Fibroblast of lung (primary cell): ENCODE measurements at regions not wholly inside any gene's neighbourhood (a gene's known extent, or its start where the extent isn't known, plus 50 kb on each side); places are given as distances from the start of the nearest gene placed in this dataset.

Source experiments
- EZH2 ChIP-seq: IDR thresholded peaks from 2 replicates; pipeline ENCODE4 v1.5.1; 2012; ENCODE audit warnings: low read length, control low read depth, mild to moderate bottlenecking; ENCODE audit errors: missing control alignments
- TF ChIP-seq, protein P1 (sequence below), 2 donors: IDR thresholded peaks in 1 of 2; conservative IDR thresholded peaks in 1 of 2; 1 replicate in 1 of 2; 2 replicates in 1 of 2; pipeline ENCODE4 v1.5.1; 2011 to 2012; ENCODE audit warnings: low read length in 2 of 2, control low read depth in 1 of 2, inconsistent platforms in 1 of 2, low read depth in 1 of 2, mild to moderate bottlenecking in 1 of 2

DNA sequence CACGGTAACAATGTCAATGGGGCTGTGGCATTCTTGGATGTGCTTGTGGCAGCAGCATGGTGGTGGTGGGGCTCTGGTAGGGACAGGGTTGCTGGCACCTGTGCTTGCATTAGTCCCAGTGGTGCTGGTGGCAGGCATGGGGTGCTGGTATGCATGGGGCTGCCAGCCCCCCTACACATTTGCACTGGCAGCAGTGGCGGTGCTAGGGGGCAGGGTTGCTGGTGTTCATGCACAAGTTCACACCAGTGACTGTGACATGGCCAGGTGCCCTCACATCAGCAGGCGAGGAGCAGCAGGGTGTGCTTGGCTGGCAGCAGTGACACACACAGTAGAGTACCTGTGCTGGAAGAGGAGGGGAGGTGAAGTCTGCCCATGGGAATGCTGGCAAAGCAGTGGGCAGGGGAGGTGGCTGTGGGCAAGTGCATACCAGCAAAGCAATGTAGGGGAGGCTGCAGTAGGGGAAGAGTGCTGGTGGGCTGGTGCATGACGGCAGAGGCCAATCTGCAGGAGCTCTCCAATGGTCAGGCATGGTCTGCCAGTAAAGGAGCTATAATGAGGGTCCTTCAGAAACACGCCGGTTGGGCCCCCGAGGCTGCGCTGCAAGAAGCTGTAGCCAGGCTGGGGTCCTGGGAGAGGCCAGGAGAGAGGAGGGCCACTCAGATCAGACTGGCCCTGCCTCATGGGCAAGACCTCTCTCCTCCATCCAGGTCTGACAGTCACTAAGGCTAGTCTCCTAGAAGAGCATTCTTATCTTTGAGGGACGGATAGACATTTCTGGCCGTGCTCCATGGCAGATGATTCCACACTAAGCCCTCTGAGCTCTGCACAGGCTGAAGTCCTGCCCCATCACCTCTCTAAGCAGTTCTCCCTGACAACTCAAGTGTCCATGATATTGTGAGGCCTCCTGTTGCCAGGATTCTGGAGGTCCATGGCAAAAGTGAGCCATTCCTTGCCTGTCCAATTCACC lies 406.4 kb downstream of the SEMA3D start:
- TF ChIP-seq, protein P1, sequence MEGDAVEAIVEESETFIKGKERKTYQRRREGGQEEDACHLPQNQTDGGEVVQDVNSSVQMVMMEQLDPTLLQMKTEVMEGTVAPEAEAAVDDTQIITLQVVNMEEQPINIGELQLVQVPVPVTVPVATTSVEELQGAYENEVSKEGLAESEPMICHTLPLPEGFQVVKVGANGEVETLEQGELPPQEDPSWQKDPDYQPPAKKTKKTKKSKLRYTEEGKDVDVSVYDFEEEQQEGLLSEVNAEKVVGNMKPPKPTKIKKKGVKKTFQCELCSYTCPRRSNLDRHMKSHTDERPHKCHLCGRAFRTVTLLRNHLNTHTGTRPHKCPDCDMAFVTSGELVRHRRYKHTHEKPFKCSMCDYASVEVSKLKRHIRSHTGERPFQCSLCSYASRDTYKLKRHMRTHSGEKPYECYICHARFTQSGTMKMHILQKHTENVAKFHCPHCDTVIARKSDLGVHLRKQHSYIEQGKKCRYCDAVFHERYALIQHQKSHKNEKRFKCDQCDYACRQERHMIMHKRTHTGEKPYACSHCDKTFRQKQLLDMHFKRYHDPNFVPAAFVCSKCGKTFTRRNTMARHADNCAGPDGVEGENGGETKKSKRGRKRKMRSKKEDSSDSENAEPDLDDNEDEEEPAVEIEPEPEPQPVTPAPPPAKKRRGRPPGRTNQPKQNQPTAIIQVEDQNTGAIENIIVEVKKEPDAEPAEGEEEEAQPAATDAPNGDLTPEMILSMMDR (conservative IDR thresholded peaks at IDR 0.05 in 1 of 2, IDR thresholded peaks at IDR 0.05 in 1 of 2; ENCODE audit: low read depth in 1 of 2, low read length in 2 of 2) = no peak
- no peak for TF ChIP-seq EZH2
